ENCODE measurements at regions not wholly inside any gene's neighbourhood (a gene's known extent, or its start where the extent isn't known, plus 50 kb on each side); places are given as distances from the start of the nearest gene placed in this dataset.

- Histone ChIP-seq H3K4ac (replicated peaks; ENCODE audit: insufficient read length, low read depth, low read length) (no peak overlapping the region), H3K79me1 (ENCODE audit: low read depth, low read length) (no peaks in the 10 kb centered on the region), H3K4me2 (ENCODE audit: insufficient read depth in 1 of 2, low read depth in 2 of 2, low read length in 2 of 2) (no peak overlapping the region), H3K79me2 (ENCODE audit: control insufficient read depth in 1 of 2, insufficient read depth in 2 of 2, low read length in 2 of 2) (no peaks in the 10 kb centered on the region), H2BK5ac (ENCODE audit: low read depth, low read length) (no peak overlapping the region), H2AFZ (ENCODE audit: low read length) (0 out of 2 replicates have a peak overlapping the region, but pooled peaks have one; percentile 53), H2BK12ac (ENCODE audit: low read depth, low read length) (no peak overlapping the region), H3K4me1 (replicated peaks in 1 of 4; ENCODE audit: control insufficient read depth in 3 of 4, insufficient read depth in 4 of 4, low read length in 3 of 4) (no peaks in the 10 kb centered on the region), H3K9ac (replicated peaks in 1 of 4; ENCODE audit: extremely low read depth in 1 of 4, low read depth in 3 of 4, low read length in 3 of 4) (no peak overlapping the region), H3K23me2 (ENCODE audit: low read depth, low read length) (no peaks in the 10 kb centered on the region), H2BK15ac (ENCODE audit: low read length) (no peak overlapping the region), H4K8ac (ENCODE audit: extremely low read depth, insufficient read depth, low read length) (no peak overlapping the region), H4K20me1 (replicated peaks in 1 of 2; ENCODE audit: control insufficient read depth in 1 of 2, insufficient read depth in 2 of 2, low read length in 2 of 2) (no peaks in the 10 kb centered on the region), H2BK20ac (ENCODE audit: low read length) (no peak overlapping the region), H3K27me3 (replicated peaks in 1 of 4; ENCODE audit: control insufficient read depth in 3 of 4, extremely low read depth in 1 of 4, insufficient read depth in 3 of 4, low read length in 3 of 4) (no peaks in the 10 kb centered on the region), H3K36me3 (ENCODE audit: control insufficient read depth in 2 of 4, insufficient read depth in 4 of 4, low read length in 3 of 4) (no peaks in the 10 kb centered on the region), H3K4me3 (ENCODE audit: extremely low read depth in 1 of 4, insufficient read depth in 2 of 4, low read depth in 3 of 4, low read length in 4 of 4) (no peak overlapping the region), H3K18ac (ENCODE audit: extremely low read depth, low read length) (no peak overlapping the region), H3K56ac (replicated peaks; ENCODE audit: insufficient read length, low read depth, low read length) (no peak overlapping the region), H3K23ac (ENCODE audit: insufficient read length) (no peak overlapping the region), H4K91ac (replicated peaks; ENCODE audit: insufficient read length, low read length) (no peak overlapping the region), H2AK5ac (ENCODE audit: low read depth, low read length) (no peak overlapping the region), H2BK120ac (replicated peaks; ENCODE audit: low read depth, low read length) (no peak overlapping the region), H3K14ac (ENCODE audit: insufficient read length) (no peak overlapping the region), H3K27ac (ENCODE audit: low read depth, low read length) (no peak overlapping the region), H3K9me3 (ENCODE audit: insufficient read depth in 2 of 2, low read depth in 1 of 2, low read length in 1 of 2) (no peaks in the 10 kb centered on the region), H4K5ac (ENCODE audit: insufficient read length, low read depth, low read length) (no peak overlapping the region)
- DNase-seq (ENCODE audit: low read depth in 1 of 2, low spot score in 2 of 2) = no peak
- no peak for FAIRE-seq
- 98% methylated on average over 3 of the region's 3 CpGs; no CpG with 5 or more reads in 1 of the 2 experiments for WGBS, 2 experiments (ENCODE audit: extremely low coverage in 1 of 2, insufficient coverage in 1 of 2, insufficient read length in 1 of 2, insufficient replicate concordance in 2 of 2, low coverage in 1 of 2, low lambda C conversion rate in 2 of 2, missing lambda C conversion rate in 1 of 2)
- CTCF ChIA-PET (ENCODE audit: partially characterized antibody) = interaction anchor here (1.1 to 2.7 kb wide), 6 partner anchors 9 to 290 kb away, joined by 3 to 14 read pairs (median 4); no protein-coding TSS in a partner anchor
- POLR2A ChIA-PET (ENCODE audit: partially characterized antibody) = no interaction called here
- no peak for TF ChIP-seq CREB1 (IDR thresholded peaks at IDR 0.05)
- no peak for TF ChIP-seq GABPA (IDR thresholded peaks at IDR 0.05; ENCODE audit: borderline replicate concordance, insufficient read depth, low read length)
These were observed 52.5 kb upstream of the PRSS23 start for GRCh38 chr11:86747801-86748200.
